ENCODE measurements at regions not wholly inside any gene's neighbourhood (a gene's known extent, or its start where the extent isn't known, plus 50 kb on each side); places are given as distances from the start of the nearest gene placed in this dataset.

GRCh38 chr3:72548461-72548860 is 299.8 kb downstream of the SHQ1 start:
- H2AFZ ChIP-seq, result no peak overlapping the region; the same call in 1 of the 2 replicates
- no peaks in the 10 kb centered on the region for H3K27me3 Mint-ChIP-seq (ENCODE audit: insufficient read depth, low read depth, poor library complexity)

More at GRCh38 chr3:72548461-72548860, 299.8 kb downstream of the SHQ1 start:
- no peaks in the 10 kb centered on the region for H3K79me2 ChIP-seq (replicated peaks; ENCODE audit: insufficient read depth)
- no peaks in the 10 kb centered on the region for H3F3A ChIP-seq (replicated peaks; ENCODE audit: low read depth)
- H3K4me3 Mint-ChIP-seq, result no peak overlapping the region
- no peaks in the 10 kb centered on the region for H4K20me1 ChIP-seq (replicated peaks; ENCODE audit: insufficient read depth)
- H3K4me1 Mint-ChIP-seq, result peaks cover 4% of the 10 kb centered on the region
- no peak for TF ChIP-seq POLR2AphosphoS5 (IDR thresholded peaks at IDR 0.05; ENCODE audit: low read depth)
- no peak for TF ChIP-seq ZNF462 (CRISPR knock-in tag; IDR thresholded peaks at IDR 0.05)
- TF ChIP-seq ETS1 (IDR thresholded peaks at IDR 0.05), result no peak
- TF ChIP-seq CTCF (conservative IDR thresholded peaks at IDR 0.05; ENCODE audit: low read depth in 2 of 2), result no peak
- TF ChIP-seq EZH2 (IDR thresholded peaks at IDR 0.05; ENCODE audit: low read depth, unreplicated experiment), result no peak
- no peak for TF ChIP-seq ZNF114 (CRISPR knock-in tag; IDR thresholded peaks at IDR 0.05)
- no peak for TF ChIP-seq REST (IDR thresholded peaks at IDR 0.05; ENCODE audit: unreplicated experiment)
- TF ChIP-seq CREB1 (CRISPR knock-in tag; IDR thresholded peaks at IDR 0.05; ENCODE audit: low read depth), result no peak
- no peak for TF ChIP-seq ZNF331 (CRISPR knock-in tag; IDR thresholded peaks at IDR 0.05; ENCODE audit: low read depth)
- no peak for TF ChIP-seq STAT1 (IDR thresholded peaks at IDR 0.05; ENCODE audit: unreplicated experiment)
- no peak for TF ChIP-seq EZH2phosphoT487 (IDR thresholded peaks at IDR 0.05; ENCODE audit: unreplicated experiment)
- no peak for TF ChIP-seq NANOG (IDR thresholded peaks at IDR 0.05; ENCODE audit: borderline replicate concordance)
- H3K27me3 ChIP-seq (ENCODE audit: insufficient read depth), result no peaks in the 10 kb centered on the region
- H3K27ac Mint-ChIP-seq, result no peak overlapping the region
- no peak for ATAC-seq
- H3K4me2 ChIP-seq, result no peak overlapping the region
- H3K36me3 ChIP-seq (ENCODE audit: insufficient read depth), result no peaks in the 10 kb centered on the region
- no peaks in the 10 kb centered on the region for H3K4me1 ChIP-seq (ENCODE audit: insufficient read depth)
- no peak for DNase-seq (ENCODE audit: low spot score)
- H3K27ac ChIP-seq (ENCODE audit: low read depth), result no peak overlapping the region
- H3K4me3 ChIP-seq, result no peak overlapping the region
- H3K9me2 ChIP-seq (ENCODE audit: insufficient read depth), result no peaks in the 10 kb centered on the region
- H3K9me3 Mint-ChIP-seq, result no peaks in the 10 kb centered on the region; the same call in 2 of the 3 replicates
- no peaks in the 10 kb centered on the region; the same call in 2 of the 3 replicates for H3K36me3 Mint-ChIP-seq (ENCODE audit: low read depth)
